ENCODE measurements at regions not wholly inside any gene's neighbourhood (a gene's known extent, or its start where the extent isn't known, plus 50 kb on each side); places are given as distances from the start of the nearest gene placed in this dataset.
A peak's percentile ranks its signal among the peaks of the same experiment; 100 is the strongest.
"Not testable (repeated sequence)": the region's sequence is repeated elsewhere in the genome, so short reads cannot be mapped to it uniquely, and the experiment has no call there.

- no peak for DNase-seq
Measured at GRCh38 chr7:138325434-138325833, 134.6 kb upstream of the TRIM24 start.

GRCh38 chr7:138328215-138328614 lies 131.8 kb upstream of the TRIM24 start:
- DNase-seq, result no peak

- not testable (repeated sequence) for DNase-seq
Measured at GRCh38 chr7:138332850-138333249, 127.2 kb upstream of the TRIM24 start.

GRCh38 chr7:138338361-138338760 lies 121.7 kb upstream of the TRIM24 start:
- DNase-seq, result peak; percentile 94

- DNase-seq, result peak; percentile 52
Measured at GRCh38 chr7:138339229-138339628, 120.8 kb upstream of the TRIM24 start.

- DNase-seq, result no peak
Measured at GRCh38 chr7:138342990-138343389, 117.1 kb upstream of the TRIM24 start.

GRCh38 chr7:138345567-138345966 lies 114.5 kb upstream of the TRIM24 start:
- DNase-seq, result no peak

GRCh38 chr7:138346975-138347374 lies 113.1 kb upstream of the TRIM24 start:
- no peak for DNase-seq

GRCh38 chr7:138349841-138350700 lies 110.0 kb upstream of the TRIM24 start:
- DNase-seq, result no peak

GRCh38 chr7:138350701-138351357 lies 109.2 kb upstream of the TRIM24 start:
- no peak for DNase-seq

- DNase-seq, result no peak
Measured at GRCh38 chr7:138352570-138353461, 107.2 kb upstream of the TRIM24 start.

GRCh38 chr7:138354066-138354465 lies 106.0 kb upstream of the TRIM24 start:
- no peak for DNase-seq

GRCh38 chr7:138355254-138355653 lies 104.8 kb upstream of the TRIM24 start:
- no peak for DNase-seq

- no peak for DNase-seq
Measured at GRCh38 chr7:138358850-138359341, 101.2 kb upstream of the TRIM24 start.

- DNase-seq, result no peak
Measured at GRCh38 chr7:138359870-138360559, 100.0 kb upstream of the TRIM24 start.

GRCh38 chr7:138363721-138364120 lies 96.3 kb upstream of the TRIM24 start:
- DNase-seq, result no peak

GRCh38 chr7:138366137-138366536 lies 93.9 kb upstream of the TRIM24 start:
- not testable (repeated sequence) for DNase-seq

GRCh38 chr7:138366676-138367075 lies 93.4 kb upstream of the TRIM24 start:
- DNase-seq, result not testable (repeated sequence)

GRCh38 chr7:138369797-138370196 lies 90.3 kb upstream of the TRIM24 start:
- no peak for DNase-seq

GRCh38 chr7:138370956-138371355 lies 89.1 kb upstream of the TRIM24 start:
- no peak for DNase-seq

- DNase-seq, result no peak
Measured at GRCh38 chr7:138374119-138374693, 85.9 kb upstream of the TRIM24 start.

GRCh38 chr7:138377306-138377705 lies 82.8 kb upstream of the TRIM24 start:
- DNase-seq, result no peak
